GM12872 (cell line): ENCODE measurements at regions not wholly inside any gene's neighbourhood (a gene's known extent, or its start where the extent isn't known, plus 50 kb on each side); places are given as distances from the start of the nearest gene placed in this dataset.

Source experiments
- TF ChIP-seq, protein P1 (sequence below): IDR thresholded peaks from 3 replicates; pipeline ENCODE4 v1.5.1; 2011; ENCODE audit warnings: low read depth, mild to moderate bottlenecking, low read length, moderate library complexity; ENCODE audit not compliant: insufficient read depth

DNA sequence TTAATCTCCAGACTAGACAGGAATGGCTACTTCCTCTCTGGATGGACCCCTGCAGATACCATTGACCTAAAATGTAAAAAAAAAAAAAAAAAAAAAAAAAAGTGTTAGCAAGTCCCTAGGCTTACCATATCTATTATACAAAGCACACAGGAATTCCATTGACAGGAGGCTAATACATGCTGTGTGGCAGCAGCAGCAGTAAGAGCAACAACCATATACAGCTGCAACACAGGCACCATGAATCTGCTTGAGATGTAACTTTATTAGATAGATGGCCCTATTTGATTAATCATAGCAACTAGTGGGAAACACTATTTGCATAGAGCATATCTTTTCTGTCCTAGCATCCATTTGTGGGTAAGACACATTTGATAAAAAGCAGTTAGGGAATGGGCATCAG lies 1447.1 kb downstream of the FAM181B start:
- TF ChIP-seq, protein P1, sequence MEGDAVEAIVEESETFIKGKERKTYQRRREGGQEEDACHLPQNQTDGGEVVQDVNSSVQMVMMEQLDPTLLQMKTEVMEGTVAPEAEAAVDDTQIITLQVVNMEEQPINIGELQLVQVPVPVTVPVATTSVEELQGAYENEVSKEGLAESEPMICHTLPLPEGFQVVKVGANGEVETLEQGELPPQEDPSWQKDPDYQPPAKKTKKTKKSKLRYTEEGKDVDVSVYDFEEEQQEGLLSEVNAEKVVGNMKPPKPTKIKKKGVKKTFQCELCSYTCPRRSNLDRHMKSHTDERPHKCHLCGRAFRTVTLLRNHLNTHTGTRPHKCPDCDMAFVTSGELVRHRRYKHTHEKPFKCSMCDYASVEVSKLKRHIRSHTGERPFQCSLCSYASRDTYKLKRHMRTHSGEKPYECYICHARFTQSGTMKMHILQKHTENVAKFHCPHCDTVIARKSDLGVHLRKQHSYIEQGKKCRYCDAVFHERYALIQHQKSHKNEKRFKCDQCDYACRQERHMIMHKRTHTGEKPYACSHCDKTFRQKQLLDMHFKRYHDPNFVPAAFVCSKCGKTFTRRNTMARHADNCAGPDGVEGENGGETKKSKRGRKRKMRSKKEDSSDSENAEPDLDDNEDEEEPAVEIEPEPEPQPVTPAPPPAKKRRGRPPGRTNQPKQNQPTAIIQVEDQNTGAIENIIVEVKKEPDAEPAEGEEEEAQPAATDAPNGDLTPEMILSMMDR = no peak

DNA sequence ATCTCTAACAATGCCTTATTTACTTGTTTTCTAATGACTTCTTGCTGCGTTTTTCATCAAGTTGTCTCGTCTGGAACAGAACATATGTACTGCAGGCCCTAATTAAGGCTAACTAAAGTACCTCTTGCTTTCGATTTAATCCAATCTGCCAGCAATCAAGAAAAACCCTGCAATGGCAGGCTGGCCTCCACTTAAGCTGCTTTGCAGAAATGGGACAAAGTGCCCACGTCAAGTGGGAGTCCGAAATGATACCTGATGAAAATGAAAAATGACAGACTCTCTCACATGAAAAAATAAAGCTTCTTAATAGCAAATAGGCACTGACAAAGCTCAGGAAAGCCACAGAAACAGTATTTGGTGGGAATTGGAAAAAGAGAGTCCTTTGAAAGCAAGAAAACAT lies 1454.7 kb downstream of the FAM181B start:
- TF ChIP-seq, protein P1 = no peak

DNA sequence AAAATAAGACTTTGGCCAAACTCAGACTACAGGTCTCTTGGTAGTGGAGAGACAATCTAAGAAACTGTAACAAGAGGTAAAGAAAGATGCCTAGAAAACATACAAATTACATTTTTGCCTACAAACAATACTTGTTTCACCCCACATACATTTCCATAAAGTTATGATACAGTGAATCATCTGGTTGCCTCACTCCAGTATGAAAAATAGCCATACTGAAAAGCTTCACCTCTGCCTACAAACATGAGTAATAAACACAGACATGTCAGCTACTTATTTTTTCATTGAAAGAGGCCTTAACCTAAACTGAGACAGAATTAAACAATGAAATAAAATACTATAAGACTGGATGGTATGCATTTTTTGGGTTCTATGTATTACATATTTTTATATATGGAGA lies 1463.0 kb downstream of the FAM181B start:
- TF ChIP-seq, protein P1 = no peak

DNA sequence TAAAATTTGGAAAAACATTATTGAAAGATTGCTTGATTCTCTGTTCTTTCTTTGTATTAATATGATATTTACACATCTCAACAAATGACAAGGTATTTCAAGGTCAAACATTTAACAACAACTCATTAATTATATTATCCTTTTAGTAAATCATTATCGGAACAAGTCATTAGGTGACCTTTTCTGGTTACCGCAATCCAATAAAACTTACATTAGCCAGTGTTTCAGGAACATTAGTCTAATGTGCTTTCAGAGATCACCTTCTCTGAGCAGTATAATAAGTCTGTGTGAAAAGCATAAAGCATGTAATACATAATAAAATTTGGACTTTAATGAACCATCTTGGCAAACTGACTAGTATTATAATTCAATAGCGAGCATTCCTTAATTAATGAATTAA lies 1466.4 kb downstream of the FAM181B start:
- TF ChIP-seq, protein P1 = no peak

DNA sequence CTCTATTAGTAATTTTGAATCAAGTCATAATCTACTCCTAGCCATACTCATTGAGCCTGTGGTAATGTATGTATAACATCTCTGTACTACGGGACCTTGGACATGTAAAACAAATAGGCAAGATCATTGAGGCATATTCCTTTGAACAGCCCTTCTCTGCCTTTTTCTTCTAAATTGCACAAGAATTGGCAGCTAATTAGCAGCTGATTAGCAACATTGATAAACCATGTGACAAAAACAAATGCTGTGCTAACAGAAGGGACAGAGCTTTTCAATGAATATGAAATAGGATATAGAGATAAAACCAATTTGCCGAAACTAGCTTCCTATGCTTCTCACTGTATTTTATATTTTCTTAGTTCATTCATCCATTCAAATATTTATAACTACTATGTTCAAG lies 1474.2 kb downstream of the FAM181B start:
- TF ChIP-seq, protein P1 = no peak

DNA sequence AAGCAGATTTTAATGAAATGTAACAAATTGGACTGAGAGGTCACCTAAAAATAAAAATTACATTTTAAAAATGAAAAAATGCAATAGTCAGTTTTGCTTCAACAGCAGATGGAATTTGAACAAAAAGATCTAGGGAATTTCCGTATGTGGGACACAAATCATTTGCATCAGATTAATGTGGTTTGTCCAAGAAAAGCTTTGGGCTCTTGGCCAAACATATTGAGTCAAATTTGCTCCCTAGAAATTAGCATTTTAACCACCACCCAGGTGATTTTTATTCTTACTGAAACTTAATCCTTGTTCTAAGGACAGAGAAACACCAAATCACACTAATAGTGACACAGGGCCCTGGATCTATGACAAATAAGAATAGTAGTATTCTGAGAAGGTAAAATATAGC lies 1477.8 kb downstream of the FAM181B start:
- TF ChIP-seq, protein P1 = no peak

DNA sequence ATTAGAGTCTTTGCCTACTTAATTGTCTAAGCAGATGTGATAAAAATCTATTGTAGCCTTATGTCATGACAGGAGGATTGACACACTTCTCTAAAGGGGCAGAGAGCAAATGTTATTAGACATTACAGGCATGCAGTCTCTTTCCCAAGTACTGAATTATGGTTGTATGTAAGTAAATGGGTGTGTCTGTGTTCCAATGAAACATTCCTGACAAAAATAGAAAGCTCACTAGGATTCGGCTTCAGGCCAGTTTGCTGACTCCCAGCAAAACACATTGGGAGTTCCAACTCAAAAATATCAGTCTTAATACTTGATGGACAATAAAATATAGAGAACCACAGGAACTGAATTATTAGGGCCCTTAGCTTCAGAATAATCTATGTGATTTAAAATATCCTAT lies 1480.4 kb downstream of the FAM181B start:
- TF ChIP-seq, protein P1 = no peak

DNA sequence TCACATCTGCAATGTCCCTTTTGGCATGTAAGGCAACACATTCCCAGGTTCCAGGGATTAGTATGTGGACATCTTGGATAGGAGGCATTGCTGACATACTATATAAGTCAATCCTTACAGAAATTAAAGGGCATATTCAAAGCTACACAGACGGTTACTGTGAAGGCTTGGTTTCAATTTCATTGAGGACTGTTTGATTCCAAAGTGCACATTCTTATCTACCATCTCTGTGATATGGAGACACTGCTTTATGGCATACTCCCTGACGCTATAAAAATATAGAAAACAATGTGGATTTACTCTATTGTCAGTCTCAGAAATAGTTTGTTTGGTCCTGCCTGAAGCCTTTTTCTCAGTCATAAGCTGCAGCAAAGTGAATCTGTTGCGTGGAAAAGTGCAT lies 1486.7 kb downstream of the FAM181B start:
- TF ChIP-seq, protein P1 = no peak
